GM12878 (cell line): ENCODE measurements at regions not wholly inside any gene's neighbourhood (a gene's known extent, or its start where the extent isn't known, plus 50 kb on each side); places are given as distances from the start of the nearest gene placed in this dataset.

Experiments used
- ATAC-seq: fragments of 200-7000 bp; cut with Tn5 transposase; 3 replicates; pipeline ENCODE4 v1.9.1; 2020; ENCODE audit warnings: mild to moderate bottlenecking, moderate library complexity
- BruUV-seq: library from RNA; stranded (reverse); fragments of 400-500 nt; replicated peaks from 2 replicates; lab custom pipeline; 2021; lab: Mats Ljungman, UMichigan
- CTCF ChIA-PET: fragments of 300-600 bp; sonication (Branson Sonifier 250); formaldehyde crosslinking; extraction: SDS; loops from one replicate; lab custom pipeline; 2021; ENCODE audit warnings: inconsistent platforms; lab: Yijun Ruan, JAX
- POLR2A ChIA-PET: fragments of 350-600 bp; formaldehyde crosslinking; extraction: SDS; loops from one replicate; lab custom pipeline; 2021; ENCODE audit warnings: inconsistent platforms; lab: Charles Lee
- RAD21 ChIA-PET: fragments of 300-600 bp; sonication (Branson Sonifier 250); formaldehyde crosslinking; loops from one replicate; lab custom pipeline; 2023; ENCODE audit warnings: antibody characterized with exemption; ENCODE audit not compliant: unreplicated experiment; lab: Charles Lee
- SMC1A ChIA-PET: fragments of 300-600 bp; sonication (Branson Sonifier 250); formaldehyde crosslinking; loops from one replicate; lab custom pipeline; 2023; ENCODE audit not compliant: unreplicated experiment, uncharacterized antibody; lab: Charles Lee
- DNase-seq: peaks from one replicate; pipeline ENCODE4 v3.0.0-alpha.2; 2011; ENCODE audit warnings: low read depth, low spot score
- FAIRE-seq: peaks from 3 replicates; lab custom pipeline; 2011; peaks lifted over from hg19 to GRCh38; lab: Jason Lieb, UNC
- H2AFZ ChIP-seq: 2 replicates; pipeline ENCODE4 v1.6.0; 2011; ENCODE audit warnings: low read depth, low read length, control low read depth; ENCODE audit not compliant: control insufficient read depth
- H3K27ac ChIP-seq: 2 replicates; pipeline ENCODE4 v1.5.1; 2011; ENCODE audit warnings: control low read depth; ENCODE audit not compliant: control insufficient read depth, insufficient read depth
- H3K27me3 ChIP-seq, 2 experiments: replicated peaks in 1 of 2; 2 replicates each; pipeline versions ENCODE4 v1.6.0 to v1.6.1; 2011; ENCODE audit warnings: low read length in 1 of 2; ENCODE audit not compliant: control insufficient read depth in 2 of 2, insufficient read depth in 2 of 2
- H3K36me3 ChIP-seq, 2 experiments: 2 replicates each; pipeline ENCODE4 v1.5.1; 2011; ENCODE audit warnings: low read length in 1 of 2; ENCODE audit not compliant: control insufficient read depth in 2 of 2, insufficient read depth in 2 of 2
- H3K4me1 ChIP-seq: 2 replicates; pipeline ENCODE4 v1.6.1; 2011; ENCODE audit warnings: mild to moderate bottlenecking, low read length, moderate library complexity, mixed read lengths; ENCODE audit not compliant: control insufficient read depth, insufficient read depth
- H3K4me2 ChIP-seq: 2 replicates; pipeline ENCODE4 v1.6.0; 2011; ENCODE audit warnings: control low read depth; ENCODE audit not compliant: control insufficient read depth, insufficient read depth
- H3K4me3 ChIP-seq: fragments of 200-600 bp; sonication (generic); 2 replicates; pipeline ENCODE4 v1.5.1; 2016
- H3K79me2 ChIP-seq: 2 replicates; pipeline ENCODE4 v1.6.0; 2011; ENCODE audit warnings: low read length; ENCODE audit not compliant: control insufficient read depth, insufficient read depth
- H3K9ac ChIP-seq: 2 replicates; pipeline ENCODE4 v1.8.0; 2011; ENCODE audit warnings: low read length, control low read depth, mixed read lengths; ENCODE audit not compliant: control insufficient read depth, insufficient read depth
- H3K9me3 ChIP-seq: replicated peaks from 3 replicates; pipeline ENCODE4 v1.5.1; 2011; ENCODE audit warnings: mild to moderate bottlenecking, low read length; ENCODE audit not compliant: control insufficient read depth, insufficient read depth
- H4K20me1 ChIP-seq: 2 replicates; pipeline ENCODE4 v1.6.0; 2011; ENCODE audit not compliant: control insufficient read depth, insufficient read depth
- ASH2L ChIP-seq: fragments of 300-600, 200-600 bp; sonication (generic); IDR thresholded peaks from 2 replicates; pipeline ENCODE4 v1.6.1; 2017; ENCODE audit warnings: low read depth, mild to moderate bottlenecking, borderline replicate concordance
- EZH2 ChIP-seq: IDR thresholded peaks from 2 replicates; pipeline ENCODE4 v1.6.1; 2012; ENCODE audit warnings: low read depth, mild to moderate bottlenecking, control low read depth, inconsistent platforms, low read length, borderline replicate concordance; ENCODE audit not compliant: control insufficient read depth
- KLF5 ChIP-seq: fragments of 450-650 bp; IDR thresholded peaks from 2 replicates; pipeline ENCODE4 v1.6.1; 2014; ENCODE audit warnings: mild to moderate bottlenecking; ENCODE audit not compliant: partially characterized antibody
- RBBP5 ChIP-seq: fragments of 200-600 bp; sonication (generic); conservative IDR thresholded peaks from 2 replicates; pipeline ENCODE4 v1.6.1; 2016
- SMAD5 ChIP-seq: IDR thresholded peaks from 2 replicates; pipeline ENCODE4 v1.6.1; 2016; ENCODE audit warnings: antibody characterized with exemption, low read depth
- YBX1 ChIP-seq: fragments of 450-650 bp; IDR thresholded peaks from 2 replicates; pipeline ENCODE4 v1.6.1; 2016; ENCODE audit warnings: antibody characterized with exemption
- WGBS: methylation state at CpG from one replicate; pipeline ENCODE4 v1.1.6; 2016; ENCODE audit warnings: low lambda C conversion rate; ENCODE audit not compliant: insufficient replicate concordance, insufficient coverage; ENCODE audit errors: missing lambda C conversion rate; 5-methylcytosine and 5-hydroxymethylcytosine counted together
- in situ Hi-C: fragments of 300-500 bp; cut with MboI; formaldehyde crosslinking; loops from 9 replicates; pipeline ENCODE4 v1.14.3; 2018; ENCODE audit warnings: mixed read lengths
- intact Hi-C: fragments of 100-400 bp; cut with micrococcal nuclease; formaldehyde crosslinking; loops from one replicate; pipeline ENCODE4 v1.14.2; 2022; ENCODE audit not compliant: unreplicated experiment
- TF ChIP-seq, protein P1 (sequence below): IDR thresholded peaks from 2 replicates; pipeline ENCODE4 v1.6.1; 2012; ENCODE audit warnings: low read depth, low read length, improper control_type of control experiment
- TF ChIP-seq, protein P2 (sequence below): IDR thresholded peaks from 2 replicates; pipeline ENCODE4 v1.6.1; 2012; ENCODE audit warnings: mild to moderate bottlenecking, low read depth, low read length
- TF ChIP-seq, protein P3 (sequence below): IDR thresholded peaks from 2 replicates; pipeline ENCODE4 v1.6.1; 2011; ENCODE audit warnings: borderline replicate concordance, low read depth, mild to moderate bottlenecking, moderate library complexity, low read length; ENCODE audit not compliant: insufficient read depth, poor library complexity, severe bottlenecking

DNA sequence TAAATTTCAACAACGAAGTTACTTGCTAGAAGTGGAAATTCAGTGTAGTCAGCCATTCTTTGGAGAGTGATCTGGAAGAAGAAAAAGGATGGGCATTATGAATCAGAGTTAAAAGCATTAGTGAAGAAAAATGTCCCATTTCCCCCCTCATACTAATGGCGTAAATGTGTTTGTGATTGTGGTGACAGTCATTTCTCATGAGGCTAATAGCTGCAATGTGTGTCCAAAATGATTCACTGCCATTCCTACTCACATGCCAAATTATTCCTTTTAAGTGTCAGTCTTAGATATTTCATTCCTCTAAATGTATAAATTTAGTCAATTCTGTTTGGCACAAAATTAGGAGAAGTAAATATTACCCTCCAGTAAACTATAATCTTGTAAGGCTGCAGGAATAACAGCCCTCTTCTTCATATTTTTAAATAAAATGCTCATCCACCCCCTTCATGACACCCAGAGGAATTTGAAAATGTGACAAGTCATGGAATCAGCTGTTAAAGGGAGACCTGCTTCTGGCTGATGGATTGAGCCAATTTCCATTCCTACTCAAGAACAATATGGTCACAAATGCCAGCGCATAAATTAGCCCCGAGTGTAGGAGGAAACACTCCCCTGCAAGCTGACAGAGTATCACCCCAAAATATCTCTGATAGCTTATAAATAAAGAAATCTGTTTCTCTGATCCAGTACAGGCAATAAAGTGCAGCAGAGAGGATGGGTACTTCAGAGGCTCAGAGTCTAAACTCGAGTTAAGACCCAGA lies 912.3 kb upstream of the SEL1L start:
- Histone ChIP-seq H3K4me3 (no peak overlapping the region), H3K79me2 (no peaks in the 10 kb centered on the region), H3K9ac (no peak overlapping the region), H3K4me1 (no peaks in the 10 kb centered on the region), H3K36me3 (no peaks in the 10 kb centered on the region), H3K4me2 (no peak overlapping the region), H4K20me1 (no peaks in the 10 kb centered on the region), H2AFZ (no peak overlapping the region), H3K27ac (no peak overlapping the region), H3K9me3 (no peaks in the 10 kb centered on the region), H3K27me3 (no peaks in the 10 kb centered on the region)
- in situ Hi-C loops = no loop called here
- FAIRE-seq (no peak), ATAC-seq (no peak), DNase-seq (no peak)
- ChIA-PET CTCF (no interaction called here), POLR2A (no interaction called here), SMC1A (no interaction called here), RAD21 (no interaction called here)
- TF ChIP-seq ASH2L = no peak
- no peak for TF ChIP-seq RBBP5
- TF ChIP-seq, protein P1, sequence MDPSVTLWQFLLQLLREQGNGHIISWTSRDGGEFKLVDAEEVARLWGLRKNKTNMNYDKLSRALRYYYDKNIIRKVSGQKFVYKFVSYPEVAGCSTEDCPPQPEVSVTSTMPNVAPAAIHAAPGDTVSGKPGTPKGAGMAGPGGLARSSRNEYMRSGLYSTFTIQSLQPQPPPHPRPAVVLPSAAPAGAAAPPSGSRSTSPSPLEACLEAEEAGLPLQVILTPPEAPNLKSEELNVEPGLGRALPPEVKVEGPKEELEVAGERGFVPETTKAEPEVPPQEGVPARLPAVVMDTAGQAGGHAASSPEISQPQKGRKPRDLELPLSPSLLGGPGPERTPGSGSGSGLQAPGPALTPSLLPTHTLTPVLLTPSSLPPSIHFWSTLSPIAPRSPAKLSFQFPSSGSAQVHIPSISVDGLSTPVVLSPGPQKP = no peak
- BruUV-seq = no TSS peak
- WGBS = 9% methylated on average over 5 of the region's 5 CpGs
- intact Hi-C loops = no loop called here

DNA sequence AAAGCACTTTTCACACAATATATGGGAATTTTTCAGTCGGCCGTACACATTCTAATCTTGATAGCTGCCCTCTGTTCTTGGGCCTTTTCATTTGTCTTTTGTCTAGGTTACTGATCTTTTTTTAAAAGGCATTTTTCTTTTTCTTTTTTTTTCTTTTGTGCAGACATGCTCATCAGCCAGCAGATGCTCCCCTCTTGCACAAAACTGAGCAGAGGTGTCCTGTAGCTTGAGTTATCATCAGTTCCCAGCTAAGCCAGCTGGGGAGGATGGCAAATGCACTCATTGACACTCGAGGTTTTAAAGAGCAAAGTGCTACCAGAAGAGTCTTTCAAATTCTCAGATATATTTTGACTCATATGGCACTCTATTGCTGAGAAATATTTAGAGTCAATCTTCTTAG lies 913.9 kb upstream of the SEL1L start:
- RAD21 ChIA-PET = no interaction called here
- POLR2A ChIA-PET = no interaction called here
- 46% methylated on average over 3 of the region's 3 CpGs for WGBS
- Histone ChIP-seq H3K79me2 (no peaks in the 10 kb centered on the region), H3K9me3 (no peaks in the 10 kb centered on the region), H3K4me1 (no peaks in the 10 kb centered on the region), H3K27ac (no peak overlapping the region), H3K36me3 (no peaks in the 10 kb centered on the region), H3K27me3 (no peaks in the 10 kb centered on the region), H3K9ac (no peak overlapping the region), H3K4me2 (no peak overlapping the region), H4K20me1 (no peaks in the 10 kb centered on the region), H2AFZ (no peak overlapping the region), H3K4me3 (no peak overlapping the region)
- no TSS peak for BruUV-seq
- in situ Hi-C loops = no loop called here
- DNase-seq (no peak), FAIRE-seq (no peak), ATAC-seq (no peak)
- CTCF ChIA-PET = no interaction called here
- SMC1A ChIA-PET = no interaction called here
- intact Hi-C loops = no loop called here
- TF ChIP-seq EZH2 (no peak), YBX1 (no peak), KLF5 (no peak), SMAD5 (no peak)
- TF ChIP-seq, protein P2, sequence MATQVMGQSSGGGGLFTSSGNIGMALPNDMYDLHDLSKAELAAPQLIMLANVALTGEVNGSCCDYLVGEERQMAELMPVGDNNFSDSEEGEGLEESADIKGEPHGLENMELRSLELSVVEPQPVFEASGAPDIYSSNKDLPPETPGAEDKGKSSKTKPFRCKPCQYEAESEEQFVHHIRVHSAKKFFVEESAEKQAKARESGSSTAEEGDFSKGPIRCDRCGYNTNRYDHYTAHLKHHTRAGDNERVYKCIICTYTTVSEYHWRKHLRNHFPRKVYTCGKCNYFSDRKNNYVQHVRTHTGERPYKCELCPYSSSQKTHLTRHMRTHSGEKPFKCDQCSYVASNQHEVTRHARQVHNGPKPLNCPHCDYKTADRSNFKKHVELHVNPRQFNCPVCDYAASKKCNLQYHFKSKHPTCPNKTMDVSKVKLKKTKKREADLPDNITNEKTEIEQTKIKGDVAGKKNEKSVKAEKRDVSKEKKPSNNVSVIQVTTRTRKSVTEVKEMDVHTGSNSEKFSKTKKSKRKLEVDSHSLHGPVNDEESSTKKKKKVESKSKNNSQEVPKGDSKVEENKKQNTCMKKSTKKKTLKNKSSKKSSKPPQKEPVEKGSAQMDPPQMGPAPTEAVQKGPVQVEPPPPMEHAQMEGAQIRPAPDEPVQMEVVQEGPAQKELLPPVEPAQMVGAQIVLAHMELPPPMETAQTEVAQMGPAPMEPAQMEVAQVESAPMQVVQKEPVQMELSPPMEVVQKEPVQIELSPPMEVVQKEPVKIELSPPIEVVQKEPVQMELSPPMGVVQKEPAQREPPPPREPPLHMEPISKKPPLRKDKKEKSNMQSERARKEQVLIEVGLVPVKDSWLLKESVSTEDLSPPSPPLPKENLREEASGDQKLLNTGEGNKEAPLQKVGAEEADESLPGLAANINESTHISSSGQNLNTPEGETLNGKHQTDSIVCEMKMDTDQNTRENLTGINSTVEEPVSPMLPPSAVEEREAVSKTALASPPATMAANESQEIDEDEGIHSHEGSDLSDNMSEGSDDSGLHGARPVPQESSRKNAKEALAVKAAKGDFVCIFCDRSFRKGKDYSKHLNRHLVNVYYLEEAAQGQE = no peak
- TF ChIP-seq, protein P3, sequence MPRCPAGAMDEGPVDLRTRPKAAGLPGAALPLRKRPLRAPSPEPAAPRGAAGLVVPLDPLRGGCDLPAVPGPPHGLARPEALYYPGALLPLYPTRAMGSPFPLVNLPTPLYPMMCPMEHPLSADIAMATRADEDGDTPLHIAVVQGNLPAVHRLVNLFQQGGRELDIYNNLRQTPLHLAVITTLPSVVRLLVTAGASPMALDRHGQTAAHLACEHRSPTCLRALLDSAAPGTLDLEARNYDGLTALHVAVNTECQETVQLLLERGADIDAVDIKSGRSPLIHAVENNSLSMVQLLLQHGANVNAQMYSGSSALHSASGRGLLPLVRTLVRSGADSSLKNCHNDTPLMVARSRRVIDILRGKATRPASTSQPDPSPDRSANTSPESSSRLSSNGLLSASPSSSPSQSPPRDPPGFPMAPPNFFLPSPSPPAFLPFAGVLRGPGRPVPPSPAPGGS = no peak
